T47D (cell line): ENCODE measurements at regions not wholly inside any gene's neighbourhood (a gene's known extent, or its start where the extent isn't known, plus 50 kb on each side); places are given as distances from the start of the nearest gene placed in this dataset.
A peak's percentile ranks its signal among the peaks of the same experiment; 100 is the strongest.

Experiments
- DNase-seq, 2 experiments: peaks; one replicate each; pipeline versions ENCODE4 v3.0.0 to v3.0.0-alpha.2; 2011 to 2012; ENCODE audit warnings: low read depth in 1 of 2, low spot score in 1 of 2
- JUND ChIP-seq: IDR thresholded peaks from 2 replicates; pipeline ENCODE4 v1.6.1; 2012; ENCODE audit warnings: low read depth
- in situ Hi-C: cut with HindIII; loops from 2 replicates; pipeline ENCODE4 v1.10.0; 2016; ENCODE audit warnings: low sequenced_read_pairs, low pct_unique_long_range_greater_than_20kb

GRCh38 chr6:40973304-40973703 is 65.7 kb downstream of the UNC5CL start:
- in situ Hi-C loops, result no loop called here
- no peak for TF ChIP-seq JUND
- no peak for DNase-seq

- in situ Hi-C loops, result no loop called here
- peak in 1 of 2 experiments; percentile 48 for DNase-seq
- no peak for TF ChIP-seq JUND
These were observed 66.2 kb downstream of the UNC5CL start for GRCh38 chr6:40972814-40973213.

- in situ Hi-C loops, result no loop called here
- no peak for DNase-seq
- TF ChIP-seq JUND, result no peak
These were observed 66.8 kb downstream of the UNC5CL start for GRCh38 chr6:40972190-40972589.

- peak in 1 of 2 experiments; percentile 71 for DNase-seq
- TF ChIP-seq JUND, result no peak
- in situ Hi-C loops, result no loop called here
These were observed 70.3 kb downstream of the UNC5CL start for GRCh38 chr6:40968620-40969164.

- DNase-seq, result peak in 1 of 2 experiments; percentile 52
- no peak for TF ChIP-seq JUND
- in situ Hi-C loops, result no loop called here
These were observed 72.2 kb downstream of the UNC5CL start for GRCh38 chr6:40966860-40967259.

GRCh38 chr6:40965046-40965445 is 74.0 kb downstream of the UNC5CL start:
- DNase-seq, result no peak
- in situ Hi-C loops, result no loop called here
- TF ChIP-seq JUND, result no peak

GRCh38 chr6:40963019-40963418 is 76.0 kb downstream of the UNC5CL start:
- in situ Hi-C loops, result no loop called here
- no peak for TF ChIP-seq JUND
- DNase-seq, result no peak

GRCh38 chr6:40962241-40962640 is 76.8 kb downstream of the UNC5CL start:
- in situ Hi-C loops, result no loop called here
- TF ChIP-seq JUND, result no peak
- DNase-seq, result peak in 1 of 2 experiments; percentile 42

- no peak for TF ChIP-seq JUND
- DNase-seq, result no peak
- in situ Hi-C loops, result no loop called here
These were observed 77.2 kb downstream of the UNC5CL start for GRCh38 chr6:40961831-40962230.

GRCh38 chr6:40960742-40961430 is 78.1 kb downstream of the UNC5CL start:
- no peak for TF ChIP-seq JUND
- in situ Hi-C loops, result no loop called here
- peak in 1 of 2 experiments; percentile 22 for DNase-seq

GRCh38 chr6:40959781-40960327 is 79.2 kb downstream of the UNC5CL start:
- in situ Hi-C loops, result no loop called here
- no peak for DNase-seq
- TF ChIP-seq JUND, result no peak

- TF ChIP-seq JUND, result no peak
- in situ Hi-C loops, result no loop called here
- no peak for DNase-seq
These were observed 80.3 kb downstream of the UNC5CL start for GRCh38 chr6:40958738-40959137.
